Sigmoid colon (tissue), 6 donors: ENCODE measurements at regions not wholly inside any gene's neighbourhood (a gene's known extent, or its start where the extent isn't known, plus 50 kb on each side); places are given as distances from the start of the nearest gene placed in this dataset.

Experiments
- DNase-seq: peaks from one replicate; pipeline ENCODE4 v3.0.0-alpha.2; 2019
- H3K27ac ChIP-seq, 4 donors: fragments of 200-600 bp; sonication (generic); one replicate each; pipeline ENCODE4 v1.5.1; 2016 to 2019; ENCODE audit warnings: mild to moderate bottlenecking in 1 of 4
- H3K27me3 ChIP-seq, 3 donors: fragments of 200-600 bp; sonication (generic); one replicate each; pipeline ENCODE4 v1.5.1; 2019; ENCODE audit warnings: mild to moderate bottlenecking in 1 of 3
- H3K36me3 ChIP-seq, 4 donors: fragments of 200-600 bp; sonication (generic); one replicate each; pipeline ENCODE4 v1.5.1; 2016 to 2019
- H3K4me1 ChIP-seq, 4 donors: fragments of 200-600 bp; sonication (generic); one replicate each; pipeline ENCODE4 v1.5.1; 2017 to 2019
- H3K4me3 ChIP-seq, 4 donors: fragments of 200-600 bp; sonication (generic); one replicate each; pipeline ENCODE4 v1.5.1; 2017 to 2019; ENCODE audit warnings: mild to moderate bottlenecking in 2 of 4, moderate library complexity in 1 of 4
- H3K9me3 ChIP-seq, 4 donors: fragments of 200-600 bp in 3 of 4; sonication (generic) in 3 of 4; one replicate each; pipeline versions ENCODE4 v1.5.1 to v1.6.1; 2013 to 2019
- EP300 ChIP-seq, 4 donors: sonication (generic); formaldehyde crosslinking; IDR thresholded peaks; one replicate each; pipeline ENCODE4 v1.6.1; 2017; ENCODE audit warnings: antibody characterized with exemption in 4 of 4
- POLR2A ChIP-seq, 2 donors: fragments of 450-650 bp; IDR thresholded peaks; one replicate each; pipeline ENCODE4 v1.6.1; 2016; ENCODE audit warnings: antibody characterized with exemption in 2 of 2, mild to moderate bottlenecking in 2 of 2, moderate library complexity in 2 of 2
- POLR2AphosphoS5 ChIP-seq, 4 donors: sonication (generic); formaldehyde crosslinking; IDR thresholded peaks; one replicate each; pipeline ENCODE4 v1.6.1; 2017; ENCODE audit warnings: antibody characterized with exemption in 4 of 4
- WGBS, 2 donors: extraction: QIAGEN DNeasy Blood & Tissue Kit; methylation state at CpG; one replicate each; pipeline ENCODE4 v1.1.7; 2013; 5-methylcytosine and 5-hydroxymethylcytosine counted together
- intact Hi-C: fragments of 100-400 bp; cut with DNase I; formaldehyde crosslinking; loops from one replicate; pipeline ENCODE4 v1.15.1; 2023
- TF ChIP-seq, protein P1 (sequence below), 4 experiments: fragments of 450-650 bp in 3 of 4; fragments of 200-600 bp in 1 of 4; IDR thresholded peaks; one replicate each; pipeline ENCODE4 v1.5.1; 2016 to 2019; ENCODE audit warnings: antibody characterized with exemption in 4 of 4, mild to moderate bottlenecking in 3 of 4, moderate library complexity in 2 of 4
- donor health status: healthy with polysubstance abuse.
- donor health status: healthy.

DNA sequence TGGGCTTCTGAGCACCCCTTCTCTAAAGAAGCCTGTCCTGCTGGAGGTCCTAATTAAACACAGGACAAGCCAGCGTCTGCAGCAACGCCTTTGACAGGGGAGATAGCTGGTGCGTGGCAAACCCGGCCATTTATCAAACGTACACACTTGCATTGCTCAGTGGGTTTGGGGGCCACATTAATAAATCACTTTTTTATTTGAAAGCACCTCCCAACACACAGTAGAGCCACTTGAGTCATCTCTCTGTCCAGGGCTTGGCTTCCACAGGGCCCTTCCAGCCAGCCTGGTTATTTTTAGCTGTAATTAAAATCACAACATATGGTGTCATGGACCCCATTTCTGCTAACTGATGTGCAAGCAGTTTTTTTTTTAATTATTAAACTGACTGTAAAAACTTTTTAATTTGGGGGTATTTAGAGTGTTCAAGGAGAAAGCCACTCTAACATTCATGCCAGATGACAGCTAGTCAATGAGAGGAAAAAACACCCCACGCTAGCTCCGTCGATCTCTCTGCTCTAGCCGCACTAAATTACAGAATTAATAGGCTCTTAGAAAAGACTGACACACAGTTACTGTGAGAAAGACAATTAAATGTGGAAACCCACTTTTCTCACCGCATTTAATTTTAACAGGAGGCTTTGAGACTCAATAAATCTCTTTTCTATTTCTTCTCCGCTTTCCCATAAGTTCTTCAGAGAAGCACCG is 201.0 kb upstream of the WSCD1 start:
- no peak for DNase-seq
- no peaks in the 10 kb centered on the region for H3K27me3 ChIP-seq
- no peak overlapping the region for H3K27ac ChIP-seq
- no peaks in the 10 kb centered on the region for H3K4me1 ChIP-seq
- no peaks in the 10 kb centered on the region for H3K9me3 ChIP-seq
- TF ChIP-seq EP300 (IDR thresholded peaks at IDR 0.05): no peak
- TF ChIP-seq, protein P1, sequence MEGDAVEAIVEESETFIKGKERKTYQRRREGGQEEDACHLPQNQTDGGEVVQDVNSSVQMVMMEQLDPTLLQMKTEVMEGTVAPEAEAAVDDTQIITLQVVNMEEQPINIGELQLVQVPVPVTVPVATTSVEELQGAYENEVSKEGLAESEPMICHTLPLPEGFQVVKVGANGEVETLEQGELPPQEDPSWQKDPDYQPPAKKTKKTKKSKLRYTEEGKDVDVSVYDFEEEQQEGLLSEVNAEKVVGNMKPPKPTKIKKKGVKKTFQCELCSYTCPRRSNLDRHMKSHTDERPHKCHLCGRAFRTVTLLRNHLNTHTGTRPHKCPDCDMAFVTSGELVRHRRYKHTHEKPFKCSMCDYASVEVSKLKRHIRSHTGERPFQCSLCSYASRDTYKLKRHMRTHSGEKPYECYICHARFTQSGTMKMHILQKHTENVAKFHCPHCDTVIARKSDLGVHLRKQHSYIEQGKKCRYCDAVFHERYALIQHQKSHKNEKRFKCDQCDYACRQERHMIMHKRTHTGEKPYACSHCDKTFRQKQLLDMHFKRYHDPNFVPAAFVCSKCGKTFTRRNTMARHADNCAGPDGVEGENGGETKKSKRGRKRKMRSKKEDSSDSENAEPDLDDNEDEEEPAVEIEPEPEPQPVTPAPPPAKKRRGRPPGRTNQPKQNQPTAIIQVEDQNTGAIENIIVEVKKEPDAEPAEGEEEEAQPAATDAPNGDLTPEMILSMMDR (IDR thresholded peaks at IDR 0.05): no peak
- TF ChIP-seq POLR2AphosphoS5 (IDR thresholded peaks at IDR 0.05): no peak
- TF ChIP-seq POLR2A (IDR thresholded peaks at IDR 0.05): no peak
- 57 to 63% methylated on average over 12 of the region's 12 CpGs for WGBS, 2 donors
- intact Hi-C loops: no loop called here
- H3K4me3 ChIP-seq: no peak overlapping the region
- no peaks in the 10 kb centered on the region for H3K36me3 ChIP-seq

DNA sequence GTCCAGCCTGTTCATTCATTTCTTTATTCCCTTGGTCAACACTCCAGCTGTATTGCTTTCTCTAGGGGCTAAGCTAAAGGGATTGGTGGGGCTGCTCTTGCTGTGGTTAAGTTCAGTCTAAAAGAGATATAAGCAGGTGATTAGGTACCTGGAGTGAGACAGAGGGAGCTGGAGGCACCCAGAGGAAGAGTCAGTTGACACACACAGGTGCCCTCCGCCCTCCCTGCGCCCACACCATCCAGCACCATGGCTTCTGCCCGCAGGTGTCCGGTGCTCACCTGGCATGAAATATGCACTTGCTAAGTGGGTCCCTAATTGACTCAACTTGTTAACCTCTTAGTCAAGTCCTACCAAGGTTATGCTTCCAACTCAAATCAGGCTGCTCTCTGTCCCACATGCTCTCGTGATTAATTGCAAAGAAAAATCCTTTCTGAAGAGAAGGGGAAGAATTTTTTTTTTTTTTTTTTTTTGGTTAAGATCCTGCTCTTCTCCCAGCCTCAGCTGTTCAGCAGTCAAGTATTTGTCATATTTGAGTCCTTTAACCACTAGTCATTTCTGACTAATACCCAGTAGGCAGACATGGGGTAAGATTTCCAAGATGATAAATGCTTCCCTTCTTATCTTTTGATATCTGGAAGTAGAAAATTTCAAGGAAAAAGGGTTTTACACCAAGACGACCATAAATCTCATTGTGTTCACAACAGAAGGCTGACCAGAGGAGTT is 199.8 kb upstream of the WSCD1 start:
- DNase-seq: no peak
- 89 to 91% methylated on average over 6 of the region's 6 CpGs for WGBS, 2 donors
- intact Hi-C loops: no loop called here
- Histone ChIP-seq H3K4me3 (no peak overlapping the region), H3K9me3 (no peaks in the 10 kb centered on the region), H3K27me3 (no peaks in the 10 kb centered on the region), H3K27ac (no peak overlapping the region), H3K36me3 (no peaks in the 10 kb centered on the region), H3K4me1 (no peaks in the 10 kb centered on the region)
- TF ChIP-seq POLR2AphosphoS5 (IDR thresholded peaks at IDR 0.05) (no peak), EP300 (IDR thresholded peaks at IDR 0.05) (no peak), POLR2A (IDR thresholded peaks at IDR 0.05) (no peak)
- TF ChIP-seq, protein P1 (IDR thresholded peaks at IDR 0.05): no peak

DNA sequence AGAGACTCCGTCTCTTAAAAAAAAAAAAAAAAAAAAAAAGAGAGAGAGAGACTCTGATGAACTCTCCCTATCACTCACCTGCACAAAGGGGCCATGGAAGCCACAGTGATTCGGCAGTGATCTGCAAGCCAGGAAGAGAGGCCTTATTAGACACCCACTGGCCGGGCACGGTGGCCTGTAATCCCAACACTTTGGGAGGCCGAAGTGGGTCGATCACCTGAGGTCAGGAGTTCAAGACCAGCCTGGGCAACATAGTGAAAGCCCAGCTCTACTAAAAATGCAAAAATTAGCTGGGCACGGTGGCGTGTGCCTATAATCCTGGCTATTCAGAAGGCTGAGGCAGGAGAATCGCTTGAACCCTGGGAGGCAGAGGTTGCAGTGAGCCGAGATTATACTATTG is 198.5 kb upstream of the WSCD1 start:
- Histone ChIP-seq H3K4me3 (no peak overlapping the region), H3K9me3 (no peaks in the 10 kb centered on the region), H3K36me3 (no peaks in the 10 kb centered on the region), H3K27me3 (no peaks in the 10 kb centered on the region), H3K4me1 (no peaks in the 10 kb centered on the region), H3K27ac (no peak overlapping the region)
- TF ChIP-seq EP300 (IDR thresholded peaks at IDR 0.05): no peak
- TF ChIP-seq, protein P1 (IDR thresholded peaks at IDR 0.05): no peak
- TF ChIP-seq POLR2AphosphoS5 (IDR thresholded peaks at IDR 0.05): no peak
- no peak for TF ChIP-seq POLR2A (IDR thresholded peaks at IDR 0.05)
- DNase-seq: no peak
- WGBS, 2 donors: 90 to 93% methylated on average over 10 of the region's 10 CpGs
- intact Hi-C loops: no loop called here

DNA sequence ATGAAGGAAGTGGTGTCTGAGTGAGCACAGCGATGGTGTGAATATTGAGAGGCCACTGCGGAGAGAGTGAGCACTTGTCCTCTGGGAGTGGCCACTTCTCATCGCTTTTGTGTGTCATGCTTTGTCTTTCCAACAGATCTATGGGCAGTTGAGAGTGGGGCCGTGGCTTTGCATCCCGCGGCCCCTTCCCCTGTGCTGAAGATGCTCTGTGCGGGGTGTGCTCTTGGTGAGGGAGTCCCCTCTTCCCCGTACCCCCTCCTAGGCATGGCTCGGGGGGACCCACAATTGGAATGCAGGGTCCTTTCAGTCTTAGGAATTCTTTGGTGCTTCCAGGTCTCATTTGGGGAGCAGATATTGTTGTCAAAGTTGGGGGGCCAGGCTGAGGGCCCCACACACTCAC is 197.3 kb upstream of the WSCD1 start:
- Histone ChIP-seq H3K27me3 (no peaks in the 10 kb centered on the region), H3K4me1 (no peaks in the 10 kb centered on the region), H3K9me3 (no peaks in the 10 kb centered on the region), H3K36me3 (no peaks in the 10 kb centered on the region), H3K27ac (no peak overlapping the region), H3K4me3 (no peak overlapping the region)
- no peak for DNase-seq
- WGBS, 2 donors: 79 to 84% methylated on average over 9 of the region's 9 CpGs
- intact Hi-C loops: no loop called here
- TF ChIP-seq POLR2A (IDR thresholded peaks at IDR 0.05): no peak
- no peak for TF ChIP-seq EP300 (IDR thresholded peaks at IDR 0.05)
- TF ChIP-seq POLR2AphosphoS5 (IDR thresholded peaks at IDR 0.05): no peak
- TF ChIP-seq, protein P1 (IDR thresholded peaks at IDR 0.05): no peak
